DND-41 (cell line): ENCODE measurements at regions not wholly inside any gene's neighbourhood (a gene's known extent, or its start where the extent isn't known, plus 50 kb on each side); places are given as distances from the start of the nearest gene placed in this dataset.

Experiments
- CTCF ChIP-seq: IDR thresholded peaks from 2 replicates; pipeline ENCODE4 v1.5.1; 2012; ENCODE audit warnings: borderline replicate concordance, low read length, moderate library complexity, mild to moderate bottlenecking; ENCODE audit not compliant: poor library complexity, severe bottlenecking; ENCODE audit errors: extremely low read depth
- EZH2 ChIP-seq: IDR thresholded peaks from 3 replicates; pipeline ENCODE4 v1.6.1; 2012; ENCODE audit warnings: borderline replicate concordance, low read depth, mild to moderate bottlenecking, moderate library complexity, low read length, inconsistent platforms; ENCODE audit not compliant: severe bottlenecking

GRCh38 chr20:22773344-22773743, 189.0 kb upstream of the FOXA2 start:
- no peak for TF ChIP-seq CTCF
- no peak for TF ChIP-seq EZH2
